ENCODE measurements at regions not wholly inside any gene's neighbourhood (a gene's known extent, or its start where the extent isn't known, plus 50 kb on each side); places are given as distances from the start of the nearest gene placed in this dataset.

- Mint-ChIP-seq H3K4me3 (no peak overlapping the region), H3K27me3 (no peaks in the 10 kb centered on the region), H3K27ac (no peak overlapping the region), H3K9me3 (no peaks in the 10 kb centered on the region), H3K4me1 (no peaks in the 10 kb centered on the region)
- DNase-seq (no peak), ATAC-seq (no peak)
These were observed 260.1 kb downstream of the OXSM start for GRCh38 chr3:26049951-26050350.

- Mint-ChIP-seq H3K9me3 (no peaks in the 10 kb centered on the region), H3K27me3 (no peaks in the 10 kb centered on the region)
These were observed 260.9 kb downstream of the OXSM start for GRCh38 chr3:26050776-26051175.

GRCh38 chr3:26058901-26059321 is 269.0 kb downstream of the OXSM start:
- Mint-ChIP-seq H3K9me3 (peaks cover 6% of the 10 kb centered on the region in 2 donors), H3K27ac (no peak overlapping the region), H3K4me3 (no peak overlapping the region), H3K27me3 (no peaks in the 10 kb centered on the region), H3K4me1 (no peaks in the 10 kb centered on the region)
- DNase-seq (no peak), ATAC-seq (no peak)

More at GRCh38 chr3:26050776-26051175, 260.9 kb downstream of the OXSM start:
- Mint-ChIP-seq H3K27ac (no peak overlapping the region), H3K4me1 (no peaks in the 10 kb centered on the region), H3K4me3 (no peak overlapping the region)
- DNase-seq: no peak
- no peak for ATAC-seq

DNA sequence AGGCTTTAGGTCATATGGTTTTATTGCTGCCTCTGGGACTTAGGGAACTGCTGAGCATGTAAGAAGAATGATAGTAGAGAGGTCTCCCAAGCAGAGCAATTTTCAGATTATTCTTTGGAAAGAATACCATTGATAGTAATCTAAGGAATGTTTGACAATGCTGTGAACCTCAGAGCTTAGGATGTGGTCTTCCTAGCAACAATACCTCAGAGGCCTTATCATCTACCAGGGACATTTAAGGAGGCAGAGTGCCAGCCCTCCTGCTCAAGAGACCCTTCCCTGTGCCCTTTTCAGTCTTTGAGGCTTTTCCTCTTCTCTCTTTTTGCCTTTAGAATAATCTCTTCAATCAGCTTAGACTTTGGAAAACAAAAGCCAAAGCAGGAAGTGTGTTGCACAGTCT is 272.1 kb downstream of the OXSM start:
- H3K9me3 Mint-ChIP-seq: peaks cover 5 to 6% of the 10 kb centered on the region in 2 donors
- no peaks in the 10 kb centered on the region for H3K27me3 Mint-ChIP-seq
- no peaks in the 10 kb centered on the region for H3K4me1 Mint-ChIP-seq
- H3K4me3 Mint-ChIP-seq: no peak overlapping the region
- no peak overlapping the region for H3K27ac Mint-ChIP-seq
- no peak for DNase-seq
- ATAC-seq: no peak

DNA sequence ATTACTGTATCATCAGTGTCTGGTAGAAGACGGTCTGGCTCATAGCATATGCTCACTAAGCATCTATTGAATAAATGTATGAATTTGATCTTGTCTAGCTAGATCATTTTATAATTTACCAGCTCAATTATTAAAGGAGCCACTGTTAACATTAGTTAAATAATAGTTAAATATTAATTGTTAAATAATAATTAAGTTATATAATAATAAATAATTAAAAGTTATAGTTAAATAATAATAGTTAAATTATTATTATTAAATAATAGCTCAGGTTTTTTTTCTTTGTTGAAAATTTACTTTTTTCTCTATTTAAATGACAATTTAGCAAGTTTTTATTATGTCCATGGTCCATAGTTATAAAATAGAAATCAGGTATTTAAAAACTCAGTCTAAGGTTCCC is 274.4 kb downstream of the OXSM start:
- Mint-ChIP-seq H3K9me3 (peaks cover 0 to 6% of the 10 kb centered on the region in 2 donors), H3K27me3 (no peaks in the 10 kb centered on the region), H3K4me3 (no peak overlapping the region), H3K4me1 (no peaks in the 10 kb centered on the region), H3K27ac (no peak overlapping the region)
- ATAC-seq (no peak), DNase-seq (no peak)

- DNase-seq: no peak
- H3K27me3 Mint-ChIP-seq: no peaks in the 10 kb centered on the region
- no peak overlapping the region for H3K27ac Mint-ChIP-seq
- ATAC-seq: no peak
- H3K9me3 Mint-ChIP-seq: no peaks in the 10 kb centered on the region
- no peaks in the 10 kb centered on the region for H3K4me1 Mint-ChIP-seq
- no peak overlapping the region for H3K4me3 Mint-ChIP-seq
These were observed 279.0 kb downstream of the OXSM start for GRCh38 chr3:26068890-26069289.

DNA sequence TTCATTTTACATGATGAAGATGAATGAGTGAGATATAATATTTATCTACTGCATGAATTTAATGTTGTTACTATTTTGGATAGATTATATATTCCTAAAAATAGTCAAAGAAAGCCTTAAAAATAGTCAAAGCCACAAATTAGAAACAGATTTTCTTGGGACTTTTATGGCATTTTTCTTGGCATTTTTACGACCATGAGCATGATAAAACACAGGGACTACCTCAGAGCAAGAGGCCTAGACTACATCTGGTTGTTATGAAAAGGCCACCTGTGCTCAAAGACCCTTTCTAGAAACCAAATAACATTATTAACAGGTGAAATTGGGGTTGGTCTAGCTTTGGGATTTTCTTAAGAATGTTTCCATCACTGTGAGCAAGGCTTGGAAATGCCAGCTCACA is 281.0 kb downstream of the OXSM start:
- Mint-ChIP-seq H3K4me3 (no peak overlapping the region), H3K9me3 (no peaks in the 10 kb centered on the region), H3K27ac (no peak overlapping the region), H3K4me1 (no peaks in the 10 kb centered on the region), H3K27me3 (no peaks in the 10 kb centered on the region)
- DNase-seq (no peak), ATAC-seq (no peak)

- DNase-seq (no peak), ATAC-seq (no peak)
- H3K4me1 Mint-ChIP-seq: no peaks in the 10 kb centered on the region
- H3K9me3 Mint-ChIP-seq: no peaks in the 10 kb centered on the region
- H3K27me3 Mint-ChIP-seq: no peaks in the 10 kb centered on the region
- no peak overlapping the region for H3K4me3 Mint-ChIP-seq
- no peak overlapping the region for H3K27ac Mint-ChIP-seq
These were observed 284.2 kb downstream of the OXSM start for GRCh38 chr3:26074080-26074479.

DNA sequence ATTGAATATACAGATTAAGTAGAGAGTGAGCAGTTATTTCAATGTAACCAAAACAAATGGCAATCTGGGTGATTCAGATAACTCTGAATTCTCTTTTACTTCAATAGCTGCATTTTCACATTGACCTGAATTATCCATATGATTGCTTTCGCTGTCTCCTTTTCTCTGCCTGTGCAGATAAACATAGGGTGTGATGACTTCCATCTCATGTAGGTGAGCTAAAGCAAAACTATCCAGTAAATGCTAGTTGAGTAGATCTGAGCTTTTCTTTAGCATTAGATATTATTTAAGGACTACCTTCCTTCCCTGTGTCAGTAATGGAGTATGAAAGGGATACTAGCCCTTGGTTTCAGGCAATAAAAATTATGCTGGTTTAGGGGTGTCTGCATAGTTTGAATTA is 288.6 kb downstream of the OXSM start:
- no peaks in the 10 kb centered on the region for H3K27me3 Mint-ChIP-seq
- no peak for DNase-seq
- ATAC-seq: no peak
- H3K4me3 Mint-ChIP-seq: no peak overlapping the region
- no peak overlapping the region for H3K27ac Mint-ChIP-seq
- H3K4me1 Mint-ChIP-seq: no peaks in the 10 kb centered on the region
- H3K9me3 Mint-ChIP-seq: no peaks in the 10 kb centered on the region

GRCh38 chr3:26081166-26081565 is 291.3 kb downstream of the OXSM start:
- H3K27me3 Mint-ChIP-seq: no peaks in the 10 kb centered on the region
- no peaks in the 10 kb centered on the region for H3K4me1 Mint-ChIP-seq
- ATAC-seq (no peak), DNase-seq (no peak)
- no peak overlapping the region for H3K4me3 Mint-ChIP-seq
- peaks cover 0 to 4% of the 10 kb centered on the region in 2 donors for H3K9me3 Mint-ChIP-seq
- no peak overlapping the region for H3K27ac Mint-ChIP-seq

GRCh38 chr3:26081806-26082205 is 291.9 kb downstream of the OXSM start:
- Mint-ChIP-seq H3K4me3 (no peak overlapping the region), H3K27ac (no peak overlapping the region), H3K27me3 (no peaks in the 10 kb centered on the region), H3K9me3 (peaks cover 0 to 4% of the 10 kb centered on the region in 2 donors), H3K4me1 (no peaks in the 10 kb centered on the region)
- ATAC-seq: no peak
- DNase-seq: no peak

DNA sequence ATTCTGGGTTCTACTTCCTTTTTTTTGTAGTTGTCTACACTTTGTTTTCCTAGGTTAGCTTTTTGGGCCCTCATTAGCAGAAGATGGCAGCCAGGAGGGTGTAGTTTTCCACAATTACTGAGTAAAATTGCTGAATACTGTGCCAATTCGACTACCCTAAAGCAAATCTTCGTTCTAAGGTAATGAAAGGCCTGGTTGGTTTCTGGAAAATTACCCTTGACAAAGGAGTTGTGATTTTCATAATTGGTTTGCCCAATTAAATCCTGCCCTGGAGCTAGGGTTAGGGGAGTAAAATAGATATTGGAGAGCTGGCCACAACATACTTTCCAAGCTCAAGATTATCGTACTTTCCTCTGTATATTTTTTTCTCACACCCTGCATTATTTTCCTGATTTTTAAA is 293.0 kb downstream of the OXSM start:
- Mint-ChIP-seq H3K27me3 (no peaks in the 10 kb centered on the region), H3K4me1 (no peaks in the 10 kb centered on the region), H3K9me3 (peaks cover 4 to 10% of the 10 kb centered on the region in 2 donors), H3K4me3 (no peak overlapping the region), H3K27ac (no peak overlapping the region)
- DNase-seq: no peak
- no peak for ATAC-seq

DNA sequence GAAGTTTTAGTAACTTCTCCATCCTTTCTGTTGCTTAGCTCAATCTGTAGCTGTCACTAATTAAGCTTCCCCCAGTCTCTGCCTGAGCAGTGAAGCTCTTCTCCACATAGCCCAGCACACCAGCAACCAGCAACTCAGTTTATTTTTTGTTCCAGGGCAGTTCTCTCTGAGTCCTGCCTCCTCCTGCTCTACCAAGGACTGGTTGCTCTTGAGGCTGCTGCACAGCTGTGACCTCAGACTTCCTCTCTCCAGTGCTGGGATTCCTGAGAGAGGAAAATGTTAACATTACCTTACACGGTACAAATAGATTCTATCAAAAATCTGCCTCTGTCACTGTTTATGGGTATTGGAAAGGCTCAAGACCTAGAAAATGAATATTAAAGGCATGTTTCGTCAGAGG is 294.7 kb downstream of the OXSM start:
- Mint-ChIP-seq H3K27me3 (no peaks in the 10 kb centered on the region), H3K4me3 (no peak overlapping the region), H3K4me1 (no peaks in the 10 kb centered on the region), H3K27ac (no peak overlapping the region), H3K9me3 (peaks cover 10 to 21% of the 10 kb centered on the region in 2 donors)
- ATAC-seq (no peak), DNase-seq (no peak)

GRCh38 chr3:26087751-26088150 is 297.9 kb downstream of the OXSM start:
- Mint-ChIP-seq H3K27ac (no peak overlapping the region), H3K4me3 (no peak overlapping the region), H3K9me3 (peaks cover 10 to 21% of the 10 kb centered on the region in 2 donors), H3K27me3 (no peaks in the 10 kb centered on the region), H3K4me1 (no peaks in the 10 kb centered on the region)
- ATAC-seq: no peak
- DNase-seq: no peak

DNA sequence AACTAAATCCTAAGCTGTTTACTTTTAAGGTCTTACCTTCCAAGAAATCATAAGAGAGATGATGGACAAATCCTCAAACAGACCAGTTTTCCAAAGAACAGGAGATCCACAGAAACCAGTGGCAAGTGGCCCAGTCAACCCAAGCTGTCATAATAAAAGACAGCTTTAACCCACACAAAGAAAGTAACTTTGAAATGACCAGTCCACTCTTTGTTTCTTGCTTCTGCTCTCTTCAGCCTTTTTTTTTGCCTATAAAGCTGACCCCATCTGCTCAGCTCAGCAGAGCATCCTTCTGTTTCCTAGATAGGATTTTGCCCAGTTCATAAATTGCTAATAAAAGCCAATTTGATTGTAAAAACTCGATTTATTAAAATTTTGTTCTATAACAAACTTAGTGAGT is 299.4 kb downstream of the OXSM start:
- Mint-ChIP-seq H3K9me3 (peaks cover 13 to 21% of the 10 kb centered on the region in 2 donors), H3K4me1 (no peaks in the 10 kb centered on the region), H3K4me3 (no peak overlapping the region), H3K27ac (no peak overlapping the region), H3K27me3 (no peaks in the 10 kb centered on the region)
- DNase-seq: no peak
- ATAC-seq: no peak

DNA sequence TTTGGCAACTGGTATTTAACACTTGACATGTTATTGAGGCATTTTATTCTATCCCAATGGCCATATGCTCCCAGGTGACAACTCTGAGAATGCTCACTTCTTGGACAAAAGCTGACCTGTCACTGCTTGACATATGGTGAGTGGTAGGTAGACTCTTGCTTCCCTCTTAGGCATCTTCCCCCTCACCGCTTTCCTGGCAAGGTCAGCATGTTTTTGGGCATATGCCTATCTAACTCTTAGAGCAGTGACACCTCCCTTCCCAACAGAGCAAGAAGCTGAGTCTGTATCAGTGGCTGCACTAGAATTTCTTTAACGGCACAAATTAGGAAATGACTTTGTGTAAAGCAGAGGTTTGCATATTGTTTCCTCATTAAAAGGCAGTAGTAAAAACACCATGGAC is 300.7 kb downstream of the OXSM start:
- DNase-seq (no peak), ATAC-seq (no peak)
- Mint-ChIP-seq H3K27ac (no peak overlapping the region), H3K9me3 (peaks cover 12 to 27% of the 10 kb centered on the region in 2 donors), H3K27me3 (no peaks in the 10 kb centered on the region), H3K4me3 (no peak overlapping the region), H3K4me1 (no peaks in the 10 kb centered on the region)

- Mint-ChIP-seq H3K4me1 (no peaks in the 10 kb centered on the region), H3K4me3 (no peak overlapping the region), H3K27me3 (no peaks in the 10 kb centered on the region), H3K9me3 (peaks cover 11 to 32% of the 10 kb centered on the region in 2 donors), H3K27ac (no peak overlapping the region)
- no peak for DNase-seq
- ATAC-seq: no peak
These were observed 301.2 kb downstream of the OXSM start for GRCh38 chr3:26091096-26091495.

All from stimulated activated naive CD8-positive, alpha-beta T cell treated with anti-CD3 and anti-CD28 coated beads, Interleukin-15, amount 100 ng/mL, for 72 hours (primary cell).